ENCODE measurements at regions not wholly inside any gene's neighbourhood (a gene's known extent, or its start where the extent isn't known, plus 50 kb on each side); places are given as distances from the start of the nearest gene placed in this dataset.
"Not testable (repeated sequence)": the region's sequence is repeated elsewhere in the genome, so short reads cannot be mapped to it uniquely, and the experiment has no call there.

DNA sequence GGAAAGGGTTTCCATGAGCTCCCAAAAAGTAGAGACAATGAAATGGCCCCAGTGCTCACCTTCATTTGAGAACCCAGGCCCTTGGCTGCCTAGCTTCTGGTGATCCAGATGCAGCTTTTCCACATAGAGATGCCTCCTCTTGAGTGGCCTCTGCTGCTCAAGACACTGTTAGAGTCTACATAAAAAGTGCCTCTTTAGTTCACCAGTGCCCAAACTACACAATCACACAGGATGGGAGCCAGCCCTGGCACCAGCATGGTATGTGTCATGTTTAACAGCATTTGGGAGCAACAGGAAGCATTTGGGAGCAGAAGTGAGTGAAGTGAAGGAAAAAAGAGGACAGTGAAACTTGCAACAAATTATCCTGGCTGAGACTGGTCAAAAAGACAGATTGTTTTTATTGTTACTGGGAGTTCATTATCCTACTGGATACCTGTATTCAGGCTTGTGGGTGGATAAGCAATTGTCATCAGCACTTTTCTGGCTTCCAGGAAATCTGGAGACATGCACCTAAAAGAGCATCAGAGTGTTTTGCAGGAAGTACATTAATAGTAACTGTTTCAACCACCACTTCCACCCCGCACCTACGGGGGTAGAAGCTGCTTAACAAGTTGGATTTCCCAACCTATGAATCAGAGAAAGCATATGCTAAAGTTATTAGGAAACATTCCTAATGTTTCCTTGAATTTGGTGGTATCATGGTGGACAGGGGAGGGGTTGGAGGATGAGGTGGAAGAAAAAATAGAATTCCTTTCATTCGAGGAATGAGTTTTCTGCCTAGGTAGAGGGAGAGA is 416.2 kb downstream of the IGSF11 start:
- H3K27ac Mint-ChIP-seq: no peak overlapping the region
- H3K36me3 Mint-ChIP-seq: no peaks in the 10 kb centered on the region
- H3K4me3 Mint-ChIP-seq: no peak overlapping the region
- H3K4me1 Mint-ChIP-seq: no peaks in the 10 kb centered on the region
- H3K27me3 Mint-ChIP-seq: no peaks in the 10 kb centered on the region
- H3K9me3 Mint-ChIP-seq: no peaks in the 10 kb centered on the region

- no peaks in the 10 kb centered on the region for H3K9me3 Mint-ChIP-seq
Measured at GRCh38 chr3:118626453-118626852, 408.2 kb downstream of the IGSF11 start.

GRCh38 chr3:118628704-118629341 is 405.8 kb downstream of the IGSF11 start:
- no peaks in the 10 kb centered on the region for H3K36me3 Mint-ChIP-seq
- no peak overlapping the region for H3K4me3 Mint-ChIP-seq
- no peak overlapping the region for H3K27ac Mint-ChIP-seq
- H3K4me1 Mint-ChIP-seq: no peaks in the 10 kb centered on the region
- no peaks in the 10 kb centered on the region for H3K9me3 Mint-ChIP-seq
- H3K27me3 Mint-ChIP-seq: peaks cover 2% of the 10 kb centered on the region

More at GRCh38 chr3:118626453-118626852, 408.2 kb downstream of the IGSF11 start:
- peaks cover 2% of the 10 kb centered on the region for H3K27me3 Mint-ChIP-seq
- no peak overlapping the region for H3K27ac Mint-ChIP-seq
- H3K4me1 Mint-ChIP-seq: no peaks in the 10 kb centered on the region
- H3K4me3 Mint-ChIP-seq: no peak overlapping the region
- no peaks in the 10 kb centered on the region for H3K36me3 Mint-ChIP-seq

- Mint-ChIP-seq H3K36me3 (no peaks in the 10 kb centered on the region), H3K4me3 (no peak overlapping the region), H3K9me3 (no peaks in the 10 kb centered on the region), H3K27ac (no peak overlapping the region), H3K27me3 (peaks cover 2% of the 10 kb centered on the region), H3K4me1 (no peaks in the 10 kb centered on the region)
Measured at GRCh38 chr3:118629821-118630220, 404.8 kb downstream of the IGSF11 start.

- Mint-ChIP-seq H3K27me3 (peaks cover 9% of the 10 kb centered on the region), H3K36me3 (no peaks in the 10 kb centered on the region), H3K27ac (no peak overlapping the region), H3K4me3 (no peak overlapping the region), H3K9me3 (peaks cover 4% of the 10 kb centered on the region), H3K4me1 (no peaks in the 10 kb centered on the region)
Measured at GRCh38 chr3:118635711-118636110, 398.9 kb downstream of the IGSF11 start.

DNA sequence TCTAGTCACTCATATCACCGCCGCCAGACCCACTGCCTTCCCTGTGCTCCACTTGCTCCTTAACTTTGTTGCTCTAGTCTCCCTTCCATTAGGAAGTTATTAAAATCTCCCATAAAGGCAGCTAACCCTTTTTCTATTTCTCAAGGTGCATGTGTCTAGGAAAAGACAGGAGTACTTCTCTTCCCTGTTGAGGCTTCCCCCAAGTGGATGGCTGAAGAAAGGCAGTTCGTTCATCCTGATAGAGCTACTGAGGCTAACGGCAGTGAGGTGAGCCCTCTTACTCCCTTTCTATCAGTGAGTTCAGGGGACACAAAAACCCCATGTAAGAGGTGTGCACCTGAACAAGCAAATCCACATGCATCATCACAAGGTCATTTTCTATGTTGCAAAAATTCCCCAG is 397.8 kb downstream of the IGSF11 start:
- H3K9me3 Mint-ChIP-seq: peaks cover 4% of the 10 kb centered on the region
- H3K4me3 Mint-ChIP-seq: no peak overlapping the region
- no peaks in the 10 kb centered on the region for H3K4me1 Mint-ChIP-seq
- H3K36me3 Mint-ChIP-seq: no peaks in the 10 kb centered on the region
- H3K27me3 Mint-ChIP-seq: peaks cover 9% of the 10 kb centered on the region
- no peak overlapping the region for H3K27ac Mint-ChIP-seq

- Mint-ChIP-seq H3K27ac (no peak overlapping the region), H3K27me3 (peaks cover 11% of the 10 kb centered on the region)
Measured at GRCh38 chr3:118637846-118638245, 396.8 kb downstream of the IGSF11 start.

GRCh38 chr3:118641608-118642007 is 393.0 kb downstream of the IGSF11 start:
- Mint-ChIP-seq H3K36me3 (no peaks in the 10 kb centered on the region), H3K9me3 (peaks cover 4% of the 10 kb centered on the region), H3K4me1 (no peaks in the 10 kb centered on the region), H3K27ac (no peak overlapping the region), H3K27me3 (peaks cover 11% of the 10 kb centered on the region), H3K4me3 (no peak overlapping the region)

More at GRCh38 chr3:118637846-118638245, 396.8 kb downstream of the IGSF11 start:
- H3K4me1 Mint-ChIP-seq: no peaks in the 10 kb centered on the region
- no peaks in the 10 kb centered on the region for H3K36me3 Mint-ChIP-seq
- peaks cover 4% of the 10 kb centered on the region for H3K9me3 Mint-ChIP-seq
- H3K4me3 Mint-ChIP-seq: no peak overlapping the region

DNA sequence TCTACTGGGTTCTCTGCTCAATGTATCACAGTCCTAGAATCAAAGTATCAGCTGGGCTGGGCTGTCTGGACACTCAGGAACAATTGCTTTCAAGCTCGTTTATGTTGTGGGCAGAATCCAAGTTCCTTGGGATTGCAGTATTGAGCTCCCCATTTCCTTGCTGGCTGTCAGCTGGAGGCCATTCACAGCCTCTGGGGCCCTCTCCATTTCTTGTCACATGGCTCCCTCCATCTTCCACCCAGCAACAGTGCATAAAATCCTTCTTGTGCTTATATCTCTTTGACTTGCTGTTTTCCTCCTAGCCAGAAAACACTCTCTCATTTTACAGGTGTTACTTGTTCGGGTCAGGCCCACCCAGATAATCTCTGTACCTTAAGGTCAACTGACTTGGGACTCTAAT is 363.5 kb downstream of the IGSF11 start:
- Mint-ChIP-seq H3K9me3 (no peaks in the 10 kb centered on the region), H3K27ac (no peak overlapping the region), H3K27me3 (no peaks in the 10 kb centered on the region), H3K36me3 (no peaks in the 10 kb centered on the region), H3K4me1 (no peaks in the 10 kb centered on the region), H3K4me3 (no peak overlapping the region)

DNA sequence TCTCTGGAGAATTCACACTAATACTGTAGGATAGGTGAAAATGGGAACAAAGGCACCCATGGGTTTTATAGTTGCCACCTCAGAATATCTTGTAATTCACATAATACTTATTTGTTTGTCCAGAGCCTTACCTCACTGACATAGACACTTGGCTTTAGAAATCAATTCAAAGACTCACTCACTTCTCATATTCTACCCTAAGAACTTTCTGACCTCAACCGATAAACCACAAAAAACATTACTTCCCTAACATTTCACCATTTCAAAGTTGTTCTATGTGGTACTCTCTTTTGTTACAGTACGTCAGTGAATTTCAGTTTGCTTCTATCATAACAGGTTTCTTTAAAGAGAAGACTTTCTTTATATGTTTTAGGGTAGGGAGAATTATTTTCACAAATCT is 359.3 kb downstream of the IGSF11 start:
- no peaks in the 10 kb centered on the region for H3K27me3 Mint-ChIP-seq
- no peaks in the 10 kb centered on the region for H3K9me3 Mint-ChIP-seq
- H3K4me1 Mint-ChIP-seq: no peaks in the 10 kb centered on the region
- H3K4me3 Mint-ChIP-seq: no peak overlapping the region
- H3K27ac Mint-ChIP-seq: no peak overlapping the region
- H3K36me3 Mint-ChIP-seq: no peaks in the 10 kb centered on the region

DNA sequence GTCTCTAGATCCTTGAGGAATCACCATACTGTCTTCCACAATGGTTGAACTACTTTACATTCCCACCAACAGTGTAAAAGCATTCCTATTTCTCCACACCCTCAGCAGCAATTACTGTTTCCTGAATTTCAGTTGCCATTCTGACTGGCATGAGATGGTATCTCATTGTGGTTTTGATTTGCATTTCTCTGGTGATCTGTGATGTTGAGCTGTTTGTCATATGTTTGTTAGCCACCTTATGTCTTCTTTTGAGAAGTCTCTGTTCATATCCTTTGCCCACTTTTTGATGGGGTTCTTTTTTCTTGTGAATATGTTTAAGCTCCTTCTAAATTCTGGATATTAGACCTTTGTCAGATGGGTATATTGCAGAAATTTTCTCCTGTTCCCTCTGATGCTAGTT is 356.0 kb downstream of the IGSF11 start:
- not testable (repeated sequence) for H3K27me3 Mint-ChIP-seq, H3K4me3 Mint-ChIP-seq, H3K4me1 Mint-ChIP-seq, H3K27ac Mint-ChIP-seq, H3K9me3 Mint-ChIP-seq, H3K36me3 Mint-ChIP-seq

- H3K36me3 Mint-ChIP-seq: no peaks in the 10 kb centered on the region
- H3K27ac Mint-ChIP-seq: no peak overlapping the region
- H3K27me3 Mint-ChIP-seq: peaks cover 7% of the 10 kb centered on the region
- peaks cover 7% of the 10 kb centered on the region for H3K9me3 Mint-ChIP-seq
- H3K4me3 Mint-ChIP-seq: no peak overlapping the region
- no peaks in the 10 kb centered on the region for H3K4me1 Mint-ChIP-seq
Measured at GRCh38 chr3:118682921-118683320, 351.7 kb downstream of the IGSF11 start.

DNA sequence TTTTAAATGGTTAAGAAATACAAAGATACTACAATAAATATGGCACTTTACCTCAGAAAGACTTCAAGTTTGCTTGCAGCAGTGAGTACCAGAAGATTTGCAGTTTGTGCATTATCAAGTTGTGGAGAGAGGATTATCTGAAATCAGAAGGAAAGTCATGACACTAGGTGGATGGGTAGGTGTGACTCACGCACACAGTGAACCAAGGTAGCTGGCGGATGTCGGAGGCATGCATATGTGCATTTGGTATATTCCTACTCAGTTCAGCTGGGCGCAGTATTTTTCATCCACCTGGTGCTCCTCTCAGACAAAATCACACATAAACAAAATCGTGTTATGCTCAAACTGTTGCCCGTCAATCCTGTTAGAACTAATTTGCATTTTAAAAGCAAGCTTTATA is 351.0 kb downstream of the IGSF11 start:
- H3K4me3 Mint-ChIP-seq: no peak overlapping the region
- H3K9me3 Mint-ChIP-seq: peaks cover 7% of the 10 kb centered on the region
- no peaks in the 10 kb centered on the region for H3K36me3 Mint-ChIP-seq
- H3K4me1 Mint-ChIP-seq: no peaks in the 10 kb centered on the region
- H3K27ac Mint-ChIP-seq: no peak overlapping the region
- H3K27me3 Mint-ChIP-seq: peaks cover 7% of the 10 kb centered on the region

GRCh38 chr3:118688396-118688884 is 346.2 kb downstream of the IGSF11 start:
- no peaks in the 10 kb centered on the region for H3K36me3 Mint-ChIP-seq
- H3K9me3 Mint-ChIP-seq: no peaks in the 10 kb centered on the region
- H3K4me1 Mint-ChIP-seq: no peaks in the 10 kb centered on the region

GRCh38 chr3:118692416-118692815 is 342.2 kb downstream of the IGSF11 start:
- Mint-ChIP-seq H3K9me3 (peaks cover 7% of the 10 kb centered on the region), H3K27me3 (peaks cover 1% of the 10 kb centered on the region), H3K27ac (no peak overlapping the region), H3K4me1 (no peaks in the 10 kb centered on the region), H3K4me3 (no peak overlapping the region), H3K36me3 (no peaks in the 10 kb centered on the region)

More at GRCh38 chr3:118688396-118688884, 346.2 kb downstream of the IGSF11 start:
- H3K4me3 Mint-ChIP-seq: no peak overlapping the region
- no peak overlapping the region for H3K27ac Mint-ChIP-seq
- H3K27me3 Mint-ChIP-seq: peaks cover 4% of the 10 kb centered on the region

GRCh38 chr3:118705487-118706219 is 329.0 kb downstream of the IGSF11 start:
- Mint-ChIP-seq H3K27ac (no peak overlapping the region), H3K9me3 (no peaks in the 10 kb centered on the region), H3K4me1 (no peaks in the 10 kb centered on the region), H3K36me3 (no peaks in the 10 kb centered on the region), H3K27me3 (peaks cover 6% of the 10 kb centered on the region), H3K4me3 (no peak overlapping the region)
